CD14-positive monocyte (primary cell): ENCODE measurements at regions not wholly inside any gene's neighbourhood (a gene's known extent, or its start where the extent isn't known, plus 50 kb on each side); places are given as distances from the start of the nearest gene placed in this dataset.

ENCODE experiments used
- DNase-seq, 3 donors: peaks; one replicate each; pipeline ENCODE4 v3.0.0-alpha.2; 2011 to 2022
- H2AFZ ChIP-seq: 2 replicates; pipeline ENCODE4 v1.6.0; 2012; ENCODE audit warnings: mild to moderate bottlenecking, low read depth, low read length, inconsistent platforms; ENCODE audit not compliant: insufficient read depth, poor library complexity, severe bottlenecking
- H3K27ac ChIP-seq, 2 donors: 1 replicate in 1 of 2; 2 replicates in 1 of 2; pipeline ENCODE4 v1.5.1; 2012 to 2013; ENCODE audit warnings: low read length in 2 of 2, control low read depth in 1 of 2, inconsistent platforms in 1 of 2, low read depth in 1 of 2, mild to moderate bottlenecking in 1 of 2
- H3K27me3 ChIP-seq, 2 donors: one replicate each; pipeline versions ENCODE4 v1.6.0 to v1.6.1; 2011 to 2013; ENCODE audit warnings: low read length in 2 of 2; ENCODE audit not compliant: control insufficient read depth in 2 of 2, insufficient read depth in 2 of 2
- H3K36me3 ChIP-seq, 2 donors: replicated peaks in 1 of 2; 1 replicate in 1 of 2; 2 replicates in 1 of 2; pipeline versions ENCODE4 v1.5.1 to v1.6.1; 2012 to 2013; ENCODE audit warnings: low read length in 2 of 2, control low read depth in 1 of 2, inconsistent platforms in 1 of 2, mild to moderate bottlenecking in 1 of 2; ENCODE audit not compliant: insufficient read depth in 2 of 2, control insufficient read depth in 1 of 2
- H3K4me1 ChIP-seq, 2 donors: 1 replicate in 1 of 2; 2 replicates in 1 of 2; pipeline versions ENCODE4 v1.5.1 to v1.6.1; 2012 to 2013; ENCODE audit warnings: low read length in 2 of 2, control low read depth in 1 of 2, inconsistent platforms in 1 of 2, mild to moderate bottlenecking in 1 of 2, moderate library complexity in 1 of 2; ENCODE audit not compliant: insufficient read depth in 2 of 2, control insufficient read depth in 1 of 2
- H3K4me2 ChIP-seq: replicated peaks from 2 replicates; pipeline ENCODE3; 2012; ENCODE audit warnings: low read length, moderate library complexity, mild to moderate bottlenecking; ENCODE audit not compliant: poor library complexity, severe bottlenecking; ENCODE audit errors: extremely low read depth
- H3K4me3 ChIP-seq, 3 experiments: fragments of 200-600 bp in 1 of 3; sonication (generic) in 1 of 3; replicated peaks in 1 of 3; 1 replicate in 2 of 3; 2 replicates in 1 of 3; pipeline ENCODE4 v1.5.1; 2011 to 2013; ENCODE audit warnings: low read length in 3 of 3, mild to moderate bottlenecking in 3 of 3, control low read depth in 2 of 3, low read depth in 2 of 3, inconsistent platforms in 1 of 3, moderate library complexity in 1 of 3
- H3K79me2 ChIP-seq: 2 replicates; pipeline ENCODE4 v1.6.0; 2012; ENCODE audit warnings: mild to moderate bottlenecking, control low read depth, inconsistent platforms, low read length, moderate library complexity; ENCODE audit not compliant: insufficient read depth
- H3K9ac ChIP-seq: 2 replicates; pipeline ENCODE4 v1.6.0; 2017; ENCODE audit warnings: low read length, mild to moderate bottlenecking; ENCODE audit not compliant: insufficient read depth, poor library complexity, severe bottlenecking
- H3K9me3 ChIP-seq, 2 donors: replicated peaks in 1 of 2; 1 replicate in 1 of 2; 2 replicates in 1 of 2; pipeline versions ENCODE4 v1.5.1 to v1.6.1; 2012 to 2013; ENCODE audit warnings: low read length in 2 of 2, control low read depth in 1 of 2; ENCODE audit not compliant: control insufficient read depth in 1 of 2, insufficient read depth in 1 of 2
- H4K20me1 ChIP-seq: 2 replicates; pipeline ENCODE4 v1.6.0; 2012; ENCODE audit warnings: mild to moderate bottlenecking, low read length, control low read depth, moderate library complexity; ENCODE audit not compliant: insufficient read depth
- H3K27ac Mint-ChIP-seq, 7 donors: one replicate each; pipeline ENCODE4 v1.8.0; 2020; ENCODE audit warnings: mild to moderate bottlenecking in 7 of 7, mixed read lengths in 7 of 7, moderate library complexity in 6 of 7, inconsistent platforms in 2 of 7
- H3K27me3 Mint-ChIP-seq, 3 donors: one replicate each; pipeline ENCODE4 v1.8.0; 2021 to 2022; ENCODE audit warnings: low read depth in 3 of 3, mild to moderate bottlenecking in 3 of 3, mixed read lengths in 3 of 3, moderate library complexity in 3 of 3, inconsistent platforms in 1 of 3
- H3K36me3 Mint-ChIP-seq, 2 donors: one replicate each; pipeline ENCODE4 v1.8.0; 2020; ENCODE audit warnings: mixed read lengths in 2 of 2, inconsistent platforms in 1 of 2, mild to moderate bottlenecking in 1 of 2
- H3K4me1 Mint-ChIP-seq: one replicate; pipeline ENCODE4 v1.8.0; 2020; ENCODE audit warnings: mild to moderate bottlenecking, mixed read lengths
- H3K4me3 Mint-ChIP-seq, 2 donors: one replicate each; pipeline ENCODE4 v1.8.0; 2020; ENCODE audit warnings: mild to moderate bottlenecking in 2 of 2, mixed read lengths in 2 of 2, moderate library complexity in 1 of 2
- H3K9me3 Mint-ChIP-seq, 7 donors: one replicate each; pipeline ENCODE4 v1.8.0; 2020 to 2022; ENCODE audit warnings: mixed read lengths in 7 of 7, mild to moderate bottlenecking in 6 of 7, moderate library complexity in 6 of 7, inconsistent platforms in 2 of 7
- WGBS: methylation state at CpG from one replicate; pipeline ENCODE4 v1.1.5; 2013; ENCODE audit warnings: missing lambda C conversion rate; ENCODE audit not compliant: insufficient coverage; 5-methylcytosine and 5-hydroxymethylcytosine counted together
- intact Hi-C, 2 donors: fragments of 100-400 bp; cut with micrococcal nuclease; formaldehyde crosslinking; loops; one replicate each; pipeline versions ENCODE4 v1.15.0 to v1.15.1; 2023
- TF ChIP-seq, protein P1 (sequence below): fragments of 200-600 bp; IDR thresholded peaks from one replicate; pipeline ENCODE4 v1.8.0; 2022; ENCODE audit warnings: antibody characterized with exemption, mild to moderate bottlenecking

GRCh38 chr22:20656902-20657836 lies 116.7 kb upstream of the SERPIND1 start:
- no peaks in the 10 kb centered on the region for H3K9me3 ChIP-seq
- H4K20me1 ChIP-seq = no peaks in the 10 kb centered on the region
- Mint-ChIP-seq H3K4me1 (peaks cover 3% of the 10 kb centered on the region), H3K27ac (no peak overlapping the region), H3K36me3 (no peaks in the 10 kb centered on the region), H3K9me3 (peaks cover 0 to 2% (median 0%) of the 10 kb centered on the region in 7 donors), H3K27me3 (peaks cover 28 to 32% (median 28%) of the 10 kb centered on the region in 3 donors), H3K4me3 (no peak overlapping the region)
- H3K4me1 ChIP-seq = no peaks in the 10 kb centered on the region
- H3K79me2 ChIP-seq = no peaks in the 10 kb centered on the region
- H3K27ac ChIP-seq = no peak overlapping the region
- no peak overlapping the region for H3K4me2 ChIP-seq
- no peak for DNase-seq
- TF ChIP-seq, protein P1, sequence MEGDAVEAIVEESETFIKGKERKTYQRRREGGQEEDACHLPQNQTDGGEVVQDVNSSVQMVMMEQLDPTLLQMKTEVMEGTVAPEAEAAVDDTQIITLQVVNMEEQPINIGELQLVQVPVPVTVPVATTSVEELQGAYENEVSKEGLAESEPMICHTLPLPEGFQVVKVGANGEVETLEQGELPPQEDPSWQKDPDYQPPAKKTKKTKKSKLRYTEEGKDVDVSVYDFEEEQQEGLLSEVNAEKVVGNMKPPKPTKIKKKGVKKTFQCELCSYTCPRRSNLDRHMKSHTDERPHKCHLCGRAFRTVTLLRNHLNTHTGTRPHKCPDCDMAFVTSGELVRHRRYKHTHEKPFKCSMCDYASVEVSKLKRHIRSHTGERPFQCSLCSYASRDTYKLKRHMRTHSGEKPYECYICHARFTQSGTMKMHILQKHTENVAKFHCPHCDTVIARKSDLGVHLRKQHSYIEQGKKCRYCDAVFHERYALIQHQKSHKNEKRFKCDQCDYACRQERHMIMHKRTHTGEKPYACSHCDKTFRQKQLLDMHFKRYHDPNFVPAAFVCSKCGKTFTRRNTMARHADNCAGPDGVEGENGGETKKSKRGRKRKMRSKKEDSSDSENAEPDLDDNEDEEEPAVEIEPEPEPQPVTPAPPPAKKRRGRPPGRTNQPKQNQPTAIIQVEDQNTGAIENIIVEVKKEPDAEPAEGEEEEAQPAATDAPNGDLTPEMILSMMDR = no peak
- H3K36me3 ChIP-seq = no peaks in the 10 kb centered on the region
- 91% methylated on average over 10 of the region's 17 CpGs for WGBS
- no peak overlapping the region for H3K9ac ChIP-seq
- H2AFZ ChIP-seq = no peak overlapping the region
- peaks cover 0 to 13% of the 10 kb centered on the region in 2 donors for H3K27me3 ChIP-seq
- intact Hi-C loops = no loop called here
- no peak overlapping the region for H3K4me3 ChIP-seq
